ENCODE measurements at regions not wholly inside any gene's neighbourhood (a gene's known extent, or its start where the extent isn't known, plus 50 kb on each side); places are given as distances from the start of the nearest gene placed in this dataset.
"Not testable (repeated sequence)": the region's sequence is repeated elsewhere in the genome, so short reads cannot be mapped to it uniquely, and the experiment has no call there.

DNA sequence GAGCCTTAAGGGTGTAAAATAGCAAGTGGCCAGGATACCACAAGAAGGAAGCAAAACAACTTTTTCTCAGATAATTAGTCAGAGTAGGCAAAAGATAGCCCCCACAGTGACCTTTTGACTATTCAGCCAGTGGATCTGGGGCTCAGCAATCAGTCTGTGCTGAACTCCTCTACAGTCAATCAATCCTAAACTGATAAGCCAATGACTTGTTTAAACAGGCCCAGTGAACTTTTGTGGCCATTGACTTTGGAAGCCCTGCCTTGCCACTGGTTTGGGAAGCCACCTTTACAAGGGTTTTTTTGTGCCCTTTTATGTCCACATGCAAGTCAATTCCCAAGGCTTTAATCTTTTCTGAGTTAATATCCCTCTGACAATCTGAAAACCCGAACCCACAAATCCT lies 1565.0 kb upstream of the WWC1 start:
- no peak for DNase-seq (ENCODE audit: low read depth)
- TF ChIP-seq POLR2A (IDR thresholded peaks at IDR 0.05; ENCODE audit: extremely low read depth, insufficient read length) (no peak), MAX (IDR thresholded peaks at IDR 0.05; ENCODE audit: low read depth, low read length) (no peak), MYC (IDR thresholded peaks at IDR 0.05; ENCODE audit: low read depth, low read length) (no peak), CTCF (IDR thresholded peaks at IDR 0.05; ENCODE audit: low read depth, low read length) (no peak)
- H3K4me3 ChIP-seq (ENCODE audit: low read depth, low read length) = no peak overlapping the region

DNA sequence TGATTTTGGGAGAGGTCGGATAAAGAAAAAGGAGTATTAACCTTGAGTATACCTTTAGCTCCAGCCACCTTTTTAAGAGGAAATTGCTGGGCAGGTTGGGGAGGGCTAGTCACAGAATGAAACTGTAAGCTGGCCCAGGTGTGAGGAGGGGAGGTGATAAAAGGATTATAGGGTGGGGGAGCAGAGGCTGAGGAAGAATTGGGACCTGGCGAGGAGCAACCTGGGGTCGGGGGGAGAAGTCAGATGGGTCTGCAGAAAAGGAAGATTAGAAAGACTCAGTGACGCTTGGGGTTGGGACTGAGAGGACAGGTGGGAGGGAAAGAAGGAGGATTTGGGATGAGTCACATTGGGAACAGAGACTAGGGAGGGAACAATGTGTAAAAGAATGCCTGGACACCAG lies 1548.5 kb upstream of the WWC1 start:
- DNase-seq (ENCODE audit: low read depth); H3K4me3 ChIP-seq (ENCODE audit: low read depth, low read length): not testable (repeated sequence)

GRCh38 chr5:166746506-166746905 lies 1544.9 kb upstream of the WWC1 start:
- DNase-seq (ENCODE audit: low read depth) = no peak
- no peak for TF ChIP-seq MAX (IDR thresholded peaks at IDR 0.05; ENCODE audit: low read depth, low read length)
- no peak for TF ChIP-seq CTCF (IDR thresholded peaks at IDR 0.05; ENCODE audit: low read depth, low read length)
- no peak for TF ChIP-seq MYC (IDR thresholded peaks at IDR 0.05; ENCODE audit: low read depth, low read length)
- TF ChIP-seq POLR2A (IDR thresholded peaks at IDR 0.05; ENCODE audit: extremely low read depth, insufficient read length) = no peak
- H3K4me3 ChIP-seq (ENCODE audit: low read depth, low read length) = no peak overlapping the region

DNA sequence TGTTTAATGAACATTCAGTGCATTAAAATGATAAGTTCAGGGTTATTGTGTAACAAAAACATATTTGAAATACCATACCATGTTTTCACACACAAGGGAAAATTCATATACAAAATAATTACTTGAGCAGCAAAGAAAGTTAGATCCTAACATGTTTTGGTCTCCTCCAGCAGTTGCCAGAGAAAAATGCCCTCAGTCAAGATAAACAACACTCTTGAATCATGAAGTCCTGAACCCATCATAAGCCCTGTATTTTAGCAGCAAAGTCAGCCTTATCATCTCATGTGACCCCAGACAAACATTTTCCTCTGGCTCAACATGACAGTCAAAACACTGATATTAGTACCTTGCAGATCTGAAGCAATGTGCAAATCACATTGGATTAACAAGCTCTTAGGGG lies 1541.1 kb upstream of the WWC1 start:
- no peak for DNase-seq (ENCODE audit: low read depth)
- TF ChIP-seq MAX (IDR thresholded peaks at IDR 0.05; ENCODE audit: low read depth, low read length) (no peak), CTCF (IDR thresholded peaks at IDR 0.05; ENCODE audit: low read depth, low read length) (no peak), POLR2A (IDR thresholded peaks at IDR 0.05; ENCODE audit: extremely low read depth, insufficient read length) (no peak), MYC (IDR thresholded peaks at IDR 0.05; ENCODE audit: low read depth, low read length) (no peak)
- H3K4me3 ChIP-seq (ENCODE audit: low read depth, low read length) = no peak overlapping the region

DNA sequence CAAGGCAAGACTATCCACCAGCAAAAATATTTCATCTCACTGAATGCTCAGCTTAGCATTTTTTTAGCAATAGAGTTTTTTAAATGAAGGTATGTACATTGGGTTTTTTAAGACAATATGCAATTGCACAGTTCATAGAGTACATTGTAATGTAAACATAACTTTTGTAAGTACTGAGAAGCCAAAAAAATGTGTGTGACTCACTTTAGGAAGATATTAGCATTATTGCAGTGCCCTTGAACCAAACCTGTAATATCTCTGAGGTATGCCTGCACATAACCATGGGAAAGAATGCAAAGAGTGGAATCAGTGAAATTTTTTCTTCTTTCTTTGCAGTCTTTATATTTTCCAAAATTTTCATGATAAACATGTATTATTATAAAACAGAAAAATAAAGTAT lies 1533.3 kb upstream of the WWC1 start:
- DNase-seq (ENCODE audit: low read depth) = no peak
- H3K4me3 ChIP-seq (ENCODE audit: low read depth, low read length) = no peak overlapping the region
- TF ChIP-seq POLR2A (IDR thresholded peaks at IDR 0.05; ENCODE audit: extremely low read depth, insufficient read length) (no peak), MYC (IDR thresholded peaks at IDR 0.05; ENCODE audit: low read depth, low read length) (no peak), MAX (IDR thresholded peaks at IDR 0.05; ENCODE audit: low read depth, low read length) (no peak), CTCF (IDR thresholded peaks at IDR 0.05; ENCODE audit: low read depth, low read length) (no peak)

- no peak overlapping the region for H3K4me3 ChIP-seq (ENCODE audit: low read depth, low read length)
- DNase-seq (ENCODE audit: low read depth) = no peak
- TF ChIP-seq MYC (IDR thresholded peaks at IDR 0.05; ENCODE audit: low read depth, low read length) (no peak), MAX (IDR thresholded peaks at IDR 0.05; ENCODE audit: low read depth, low read length) (no peak), CTCF (IDR thresholded peaks at IDR 0.05; ENCODE audit: low read depth, low read length) (no peak), POLR2A (IDR thresholded peaks at IDR 0.05; ENCODE audit: extremely low read depth, insufficient read length) (no peak)
Observed at GRCh38 chr5:166767858-166768257, 1523.6 kb upstream of the WWC1 start.

Data from NB4 (cell line).